GM12864 (cell line): ENCODE measurements at regions not wholly inside any gene's neighbourhood (a gene's known extent, or its start where the extent isn't known, plus 50 kb on each side); places are given as distances from the start of the nearest gene placed in this dataset.
"Not testable (repeated sequence)": the region's sequence is repeated elsewhere in the genome, so short reads cannot be mapped to it uniquely, and the experiment has no call there.

Source experiments
- DNase-seq: peaks from one replicate; pipeline ENCODE4 v3.0.0-alpha.2; 2011; ENCODE audit warnings: low read depth
- H3K4me3 ChIP-seq: 2 replicates; pipeline ENCODE4 v1.5.1; 2011; ENCODE audit warnings: mild to moderate bottlenecking, low read depth, low read length, control low read depth
- TF ChIP-seq, protein P1 (sequence below): IDR thresholded peaks from 2 replicates; pipeline ENCODE4 v1.5.1; 2011; ENCODE audit warnings: low read depth, mild to moderate bottlenecking, moderate library complexity, low read length, control low read depth, inconsistent platforms; ENCODE audit errors: missing control alignments

DNA sequence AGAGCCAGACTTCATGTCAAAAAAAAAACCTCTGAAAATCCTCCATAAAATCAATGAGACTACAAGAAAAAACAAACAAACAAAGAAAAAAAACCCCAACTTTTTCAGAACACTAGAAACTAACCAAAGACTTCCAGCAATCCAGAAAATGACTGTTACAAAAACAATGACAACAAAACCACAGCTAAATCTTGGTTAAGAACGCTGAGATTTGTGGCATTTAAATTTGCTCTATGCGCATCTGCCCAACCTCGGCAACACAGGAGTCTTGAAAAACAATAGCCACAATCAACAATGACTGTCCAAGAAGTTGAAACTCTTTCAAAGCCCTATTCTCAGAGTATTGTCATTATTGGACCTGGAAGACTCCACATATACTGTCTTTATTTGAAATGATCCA, 402.4 kb downstream of the ZFHX3 start:
- no peak for DNase-seq
- no peak overlapping the region for H3K4me3 ChIP-seq
- TF ChIP-seq, protein P1, sequence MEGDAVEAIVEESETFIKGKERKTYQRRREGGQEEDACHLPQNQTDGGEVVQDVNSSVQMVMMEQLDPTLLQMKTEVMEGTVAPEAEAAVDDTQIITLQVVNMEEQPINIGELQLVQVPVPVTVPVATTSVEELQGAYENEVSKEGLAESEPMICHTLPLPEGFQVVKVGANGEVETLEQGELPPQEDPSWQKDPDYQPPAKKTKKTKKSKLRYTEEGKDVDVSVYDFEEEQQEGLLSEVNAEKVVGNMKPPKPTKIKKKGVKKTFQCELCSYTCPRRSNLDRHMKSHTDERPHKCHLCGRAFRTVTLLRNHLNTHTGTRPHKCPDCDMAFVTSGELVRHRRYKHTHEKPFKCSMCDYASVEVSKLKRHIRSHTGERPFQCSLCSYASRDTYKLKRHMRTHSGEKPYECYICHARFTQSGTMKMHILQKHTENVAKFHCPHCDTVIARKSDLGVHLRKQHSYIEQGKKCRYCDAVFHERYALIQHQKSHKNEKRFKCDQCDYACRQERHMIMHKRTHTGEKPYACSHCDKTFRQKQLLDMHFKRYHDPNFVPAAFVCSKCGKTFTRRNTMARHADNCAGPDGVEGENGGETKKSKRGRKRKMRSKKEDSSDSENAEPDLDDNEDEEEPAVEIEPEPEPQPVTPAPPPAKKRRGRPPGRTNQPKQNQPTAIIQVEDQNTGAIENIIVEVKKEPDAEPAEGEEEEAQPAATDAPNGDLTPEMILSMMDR: no peak

DNA sequence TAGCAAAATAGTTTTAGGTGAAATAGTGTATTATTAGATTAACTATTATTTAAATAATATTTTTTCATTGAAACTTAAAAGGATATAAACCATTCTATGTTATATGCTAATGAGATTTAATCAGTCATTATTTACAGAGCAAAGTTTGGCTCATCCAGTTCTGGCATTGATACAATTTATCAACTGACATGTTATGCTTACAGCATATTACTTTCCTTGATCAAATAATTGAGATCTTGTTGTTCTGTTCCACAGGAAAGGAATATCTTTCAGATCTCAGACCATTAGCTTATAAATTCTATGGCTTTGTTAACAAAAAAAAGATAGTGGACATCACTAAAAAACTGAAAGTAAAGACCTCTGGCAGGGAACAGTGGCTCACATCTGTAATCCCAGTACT, 403.0 kb downstream of the ZFHX3 start:
- no peak overlapping the region for H3K4me3 ChIP-seq
- TF ChIP-seq, protein P1: no peak
- DNase-seq: no peak

DNA sequence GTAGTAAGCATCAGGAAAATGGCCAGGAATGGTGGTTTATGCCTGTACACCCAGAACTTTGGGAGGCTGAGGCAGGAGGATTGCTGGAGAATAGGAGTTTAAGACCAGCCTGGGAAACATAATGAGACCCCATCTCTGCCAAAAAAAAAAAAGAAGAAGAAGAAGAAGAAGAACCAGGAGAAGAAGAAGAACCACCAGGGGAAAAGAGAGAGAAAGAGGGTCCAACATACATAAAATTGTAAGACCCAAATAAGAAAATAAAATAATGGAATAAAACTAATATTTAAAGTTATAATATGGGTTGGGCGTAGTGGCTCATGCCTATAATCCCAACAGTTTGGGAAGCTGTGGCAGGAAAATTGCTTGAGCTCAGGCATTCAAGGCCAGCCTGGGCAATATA, 408.4 kb downstream of the ZFHX3 start:
- TF ChIP-seq, protein P1: no peak
- no peak for DNase-seq

DNA sequence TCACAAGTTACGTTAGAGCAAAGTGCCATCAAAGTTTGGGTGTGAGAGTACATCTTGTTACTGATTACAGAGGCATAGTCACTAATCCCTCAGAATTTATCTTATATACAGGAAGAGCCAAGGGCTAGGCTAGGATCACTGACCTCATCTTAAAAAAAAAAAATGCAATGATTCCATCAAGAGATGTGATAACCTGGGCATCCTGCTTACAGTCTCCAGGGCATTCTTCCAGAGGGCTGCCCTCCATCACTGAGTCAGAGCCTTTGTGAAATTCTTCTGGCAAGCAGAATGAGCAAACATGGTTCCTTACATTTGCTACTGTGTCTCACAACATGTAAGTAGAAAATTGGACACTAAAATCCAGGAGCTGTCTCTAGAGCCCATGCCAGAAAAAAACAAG, 410.6 kb downstream of the ZFHX3 start:
- TF ChIP-seq, protein P1: no peak
- no peak for DNase-seq
- H3K4me3 ChIP-seq: no peak overlapping the region

More for the DNA sequence above, 408.4 kb downstream of the ZFHX3 start:
- no peak overlapping the region for H3K4me3 ChIP-seq

DNA sequence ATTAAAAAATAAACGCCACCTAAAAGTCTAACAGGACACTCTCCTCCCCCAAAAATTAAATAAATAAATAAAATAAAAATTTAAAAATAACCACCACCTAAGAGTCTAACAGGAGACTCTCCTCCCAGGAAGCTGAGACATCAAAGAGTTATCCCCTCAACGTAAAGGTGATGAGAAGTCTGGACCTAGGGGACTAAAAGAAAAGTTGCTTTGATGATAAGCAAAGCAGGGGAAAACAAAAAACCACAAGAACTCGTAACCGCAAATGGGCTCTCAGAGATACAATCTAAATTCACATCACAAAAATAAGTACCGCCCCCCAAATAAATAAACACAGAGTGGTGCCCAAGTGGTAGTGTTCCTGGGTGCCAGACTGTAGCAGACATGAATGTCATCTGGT, 412.2 kb downstream of the ZFHX3 start:
- DNase-seq: no peak
- H3K4me3 ChIP-seq: no peak overlapping the region
- TF ChIP-seq, protein P1: no peak

DNA sequence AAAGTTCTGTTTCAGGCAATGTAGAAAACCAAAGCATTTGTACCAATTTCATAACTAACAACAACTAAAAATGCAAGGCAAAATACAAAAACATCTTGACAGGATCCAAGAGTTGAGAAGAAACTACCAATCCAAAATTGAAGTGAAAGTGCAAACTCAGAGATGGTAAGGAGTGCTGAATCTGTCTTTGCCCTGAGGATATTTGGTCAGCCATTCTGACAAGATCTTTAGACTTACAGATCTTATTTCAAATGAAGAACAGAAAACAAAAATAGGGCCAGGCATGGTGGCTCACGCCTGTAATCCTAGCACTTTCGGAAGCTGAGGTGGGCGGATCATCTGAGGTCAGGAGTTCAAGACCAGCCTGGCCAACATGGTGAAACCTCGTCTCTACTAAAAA, 412.8 kb downstream of the ZFHX3 start:
- DNase-seq: no peak
- TF ChIP-seq, protein P1: no peak
- H3K4me3 ChIP-seq: no peak overlapping the region

DNA sequence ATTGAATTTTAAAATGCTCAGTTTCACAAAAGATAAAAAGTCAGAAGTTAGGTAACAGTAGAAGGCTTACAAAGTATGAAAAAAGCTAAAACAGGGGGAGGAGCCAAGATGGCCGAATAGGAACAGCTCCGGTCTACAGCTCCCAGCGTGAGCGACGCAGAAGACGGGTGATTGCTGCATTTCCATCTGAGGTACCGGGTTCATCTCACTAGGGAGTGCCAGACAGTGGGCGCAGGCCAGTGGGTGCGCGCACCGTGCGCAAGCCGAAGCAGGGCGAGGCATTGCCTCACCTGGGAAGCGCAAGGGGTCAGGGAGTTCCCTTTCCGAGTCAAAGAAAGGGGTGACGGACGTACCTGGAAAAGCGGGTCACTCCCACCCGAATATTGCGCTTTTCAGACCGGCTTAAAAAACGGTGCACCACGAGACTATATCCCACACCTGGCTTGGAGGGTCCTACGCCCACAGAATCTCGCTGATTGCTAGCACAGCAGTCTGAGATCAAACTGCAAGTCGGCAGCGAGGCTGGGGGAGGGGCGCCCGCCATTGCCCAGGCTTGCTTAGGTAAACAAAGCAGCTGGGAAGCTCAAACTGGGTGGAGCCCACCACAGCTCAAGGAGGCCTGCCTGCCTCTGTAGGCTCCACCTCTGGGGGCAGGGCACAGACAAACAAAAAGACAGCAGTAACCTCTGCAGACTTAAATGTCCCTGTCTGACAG, 420.6 kb downstream of the ZFHX3 start:
- DNase-seq, H3K4me3 ChIP-seq: not testable (repeated sequence)
